ENCODE measurements at regions not wholly inside any gene's neighbourhood (a gene's known extent, or its start where the extent isn't known, plus 50 kb on each side); places are given as distances from the start of the nearest gene placed in this dataset.

- Mint-ChIP-seq H3K27me3 (ENCODE audit: low read depth) (no peaks in the 10 kb centered on the region; the same call in 1 of the 2 replicates), H3K9me3 (no peaks in the 10 kb centered on the region), H3K27ac (peak overlapping the region in 1 of 3 experiments; percentile 8; a peak in 1 of 7 replicates), H3K4me3 (no peak overlapping the region), H3K36me3 (ENCODE audit: insufficient read depth in 1 of 3, low read depth in 3 of 3) (no peaks in the 10 kb centered on the region), H3K4me1 (peaks cover 9 to 12% of the 10 kb centered on the region in 2 experiments)
- H4K20me1 ChIP-seq (ENCODE audit: control insufficient read depth, insufficient read depth, insufficient read length), result no peaks in the 10 kb centered on the region
- no peak overlapping the region for H2AK5ac ChIP-seq (ENCODE audit: insufficient read length, low read length)
- no peaks in the 10 kb centered on the region for H3K23me2 ChIP-seq (ENCODE audit: insufficient read length, low read depth, low read length, poor library complexity, severe bottlenecking)
- H2BK15ac ChIP-seq (ENCODE audit: low read depth, low read length), result no peak overlapping the region
- no peak overlapping the region for H3K23ac ChIP-seq (ENCODE audit: insufficient read length, low read depth, low read length)
- no peaks in the 10 kb centered on the region for H3K79me1 ChIP-seq (ENCODE audit: insufficient read depth, low read depth, low read length, poor library complexity, severe bottlenecking)
- no peak overlapping the region for H3K4me2 ChIP-seq (ENCODE audit: insufficient read depth, insufficient read length, low read length)
- no peak overlapping the region for H2BK120ac ChIP-seq (ENCODE audit: low read depth, low read length, poor library complexity, severe bottlenecking)
- no peak overlapping the region for H3K56ac ChIP-seq (ENCODE audit: insufficient read length, low read depth, low read length)
- H4K5ac ChIP-seq (ENCODE audit: insufficient read length, low read depth, low read length), result no peak overlapping the region
- H3K4ac ChIP-seq (ENCODE audit: low read depth, low read length), result no peak overlapping the region
- no peak overlapping the region for H2AFZ ChIP-seq (ENCODE audit: low read length)
- H3K79me2 ChIP-seq (ENCODE audit: insufficient read depth, low read length), result no peaks in the 10 kb centered on the region
- H2BK20ac ChIP-seq (ENCODE audit: low read depth, low read length, poor library complexity, severe bottlenecking), result no peak overlapping the region
- TF ChIP-seq CTCF (conservative IDR thresholded peaks at IDR 0.05), result no peak
- no peaks in the 10 kb centered on the region for H3K9me3 ChIP-seq (ENCODE audit: control insufficient read depth, low read depth, low read length)
- no peak overlapping the region for H3K18ac ChIP-seq (ENCODE audit: insufficient read length, low read depth, low read length)
- H4K8ac ChIP-seq (replicated peaks; ENCODE audit: insufficient read length, low read depth, low read length), result no peak overlapping the region
- H3K27ac ChIP-seq (ENCODE audit: insufficient read length, low read depth, low read length), result no peak overlapping the region
- no peaks in the 10 kb centered on the region for H3K27me3 ChIP-seq (ENCODE audit: insufficient read depth, low read length)
- H4K91ac ChIP-seq (ENCODE audit: insufficient read length, low read depth, low read length), result no peak overlapping the region
- H3K4me1 ChIP-seq (ENCODE audit: insufficient read depth, low read length), result no peaks in the 10 kb centered on the region
- no CpG with 5 or more reads among the region's 11 CpGs for WGBS (ENCODE audit: extremely low coverage, insufficient read length, low lambda C conversion rate)
- DNase-seq, result peak; percentile 4
- no peak overlapping the region for H2BK12ac ChIP-seq (ENCODE audit: insufficient read length, low read depth, low read length)
- H3K14ac ChIP-seq (ENCODE audit: insufficient read depth, low read length), result no peak overlapping the region
- no peak overlapping the region for H2BK5ac ChIP-seq (ENCODE audit: insufficient read length, low read length)
- no peak overlapping the region for H3K9ac ChIP-seq (ENCODE audit: extremely low read depth, insufficient read length, low read length)
- no peak overlapping the region for H3T11ph ChIP-seq (ENCODE audit: low read length)
Measured at GRCh38 chr2:8549273-8549922, 132.5 kb upstream of the ID2 start.

All from H9 (cell line).